GM21825 (cell line): ENCODE measurements at regions not wholly inside any gene's neighbourhood (a gene's known extent, or its start where the extent isn't known, plus 50 kb on each side); places are given as distances from the start of the nearest gene placed in this dataset.
"Not testable (repeated sequence)": the region's sequence is repeated elsewhere in the genome, so short reads cannot be mapped to it uniquely, and the experiment has no call there.

Experiments used
- ATAC-seq: cut with Tn5 transposase; IDR thresholded peaks from one replicate; pipeline ENCODE4 v1.9.1; 2021; ENCODE audit warnings: mild to moderate bottlenecking, moderate library complexity; ENCODE audit not compliant: unreplicated experiment

DNA sequence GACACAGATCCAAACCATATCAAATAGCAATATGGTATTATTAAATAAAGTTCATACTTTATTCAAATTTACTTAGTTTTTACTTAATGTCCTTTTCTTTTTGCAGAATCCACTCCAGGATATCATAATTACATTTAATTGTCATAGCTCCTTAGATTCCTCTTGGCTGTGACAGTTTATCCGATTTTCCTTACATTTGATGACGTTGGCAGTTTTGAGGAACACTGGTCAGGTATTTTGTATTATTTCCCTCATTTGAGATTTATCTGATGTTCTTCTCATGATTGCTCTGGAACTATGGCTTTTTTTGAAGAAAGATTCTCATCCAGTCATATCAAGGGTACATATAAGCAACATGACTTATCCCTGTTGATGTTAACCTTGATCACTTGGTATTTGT lies 198.3 kb upstream of the STAC start:
- ATAC-seq, result no peak

DNA sequence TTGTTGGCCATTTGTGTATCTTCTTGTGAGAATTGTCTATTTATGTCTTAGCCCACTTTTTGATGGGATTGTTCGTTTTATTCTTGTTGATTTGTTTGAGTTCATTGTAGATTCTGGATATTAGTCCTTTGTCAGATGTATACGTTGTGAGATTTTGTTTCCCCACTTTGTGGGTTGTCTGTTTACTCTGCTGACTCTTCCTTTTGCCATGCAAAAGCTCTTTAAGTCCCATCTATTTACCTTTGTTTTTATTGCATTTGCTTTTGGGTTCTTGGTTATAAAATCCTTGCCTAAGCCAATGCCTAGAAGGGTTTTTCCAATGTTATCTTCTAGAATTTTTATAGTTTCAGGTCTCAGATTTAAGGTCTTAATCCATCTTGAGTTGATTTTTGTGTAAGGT lies 193.1 kb upstream of the STAC start:
- not testable (repeated sequence) for ATAC-seq

DNA sequence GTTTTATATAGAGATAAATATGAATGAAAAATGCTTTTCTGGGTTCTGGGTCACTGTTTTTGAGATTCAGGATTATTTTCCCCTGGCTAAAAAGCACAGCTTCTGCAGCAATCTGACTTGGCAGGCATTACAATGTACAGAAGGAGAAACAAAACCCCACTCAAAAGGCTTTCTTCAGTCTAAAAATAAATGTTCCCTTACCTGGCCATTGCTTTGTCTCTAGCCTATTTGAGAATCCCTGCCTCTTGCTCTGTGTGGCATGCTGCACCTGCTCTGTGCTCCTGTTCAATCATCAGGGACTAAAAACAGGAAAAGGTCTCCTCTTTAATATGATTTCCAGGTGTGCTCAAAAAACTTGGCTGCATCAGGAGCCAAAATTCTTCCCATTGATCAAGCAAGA lies 187.4 kb upstream of the STAC start:
- no peak for ATAC-seq

DNA sequence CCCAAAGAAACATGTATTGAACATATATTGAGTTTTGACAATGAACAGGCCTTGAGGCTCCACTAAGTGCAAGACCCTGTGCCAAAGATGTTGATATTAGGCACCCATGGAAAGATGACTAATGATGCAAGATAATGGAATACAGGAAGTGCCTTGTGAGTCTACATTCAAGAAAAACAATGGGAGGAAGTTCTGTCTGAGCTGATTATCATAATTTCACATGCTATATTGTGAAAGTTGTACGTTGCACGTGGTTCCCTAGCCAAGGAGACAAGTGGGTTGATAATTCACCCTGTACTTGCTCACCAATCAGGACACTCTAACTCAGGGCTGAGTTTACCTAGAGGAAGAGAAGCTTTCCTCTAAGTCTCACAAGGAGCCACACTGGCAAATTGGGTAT lies 186.9 kb upstream of the STAC start:
- ATAC-seq, result no peak

DNA sequence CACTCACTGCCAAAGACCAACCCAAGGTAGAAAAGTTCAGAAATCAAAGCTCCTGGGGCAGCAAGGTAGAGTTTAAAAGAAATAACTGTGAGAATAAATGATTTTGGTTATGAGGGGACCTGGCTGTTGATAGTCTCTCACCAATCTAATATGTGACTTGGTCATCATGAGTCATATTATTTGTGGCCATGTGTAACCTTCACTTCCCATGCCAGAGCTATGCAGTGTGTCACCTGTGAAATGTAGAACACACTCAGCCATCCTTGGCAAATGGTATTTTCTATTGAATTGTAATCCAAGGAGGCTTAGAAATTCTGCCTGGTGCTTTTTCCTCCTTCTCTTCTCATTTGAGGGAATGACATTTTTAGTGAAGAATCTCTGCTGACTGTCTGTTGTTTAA lies 184.2 kb upstream of the STAC start:
- ATAC-seq, result no peak

DNA sequence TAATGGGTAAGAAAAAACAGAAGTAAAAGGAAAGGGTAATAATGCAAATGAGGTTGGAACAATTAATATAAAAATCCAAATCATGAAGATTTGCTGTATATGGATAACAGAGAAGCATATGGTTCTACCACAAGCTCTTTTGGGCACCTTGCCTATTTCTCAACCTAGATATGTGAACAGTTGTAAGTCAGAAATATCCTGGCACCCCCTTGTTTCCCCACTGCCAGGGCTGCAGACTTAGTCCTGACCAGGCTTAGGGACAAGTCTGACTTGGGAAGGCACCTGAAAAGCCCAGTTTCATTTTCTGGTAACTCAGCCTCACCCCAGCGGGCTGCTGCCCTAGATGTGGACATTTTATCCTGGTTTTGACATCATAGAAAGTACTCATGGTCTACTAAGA lies 183.2 kb upstream of the STAC start:
- ATAC-seq, result no peak

DNA sequence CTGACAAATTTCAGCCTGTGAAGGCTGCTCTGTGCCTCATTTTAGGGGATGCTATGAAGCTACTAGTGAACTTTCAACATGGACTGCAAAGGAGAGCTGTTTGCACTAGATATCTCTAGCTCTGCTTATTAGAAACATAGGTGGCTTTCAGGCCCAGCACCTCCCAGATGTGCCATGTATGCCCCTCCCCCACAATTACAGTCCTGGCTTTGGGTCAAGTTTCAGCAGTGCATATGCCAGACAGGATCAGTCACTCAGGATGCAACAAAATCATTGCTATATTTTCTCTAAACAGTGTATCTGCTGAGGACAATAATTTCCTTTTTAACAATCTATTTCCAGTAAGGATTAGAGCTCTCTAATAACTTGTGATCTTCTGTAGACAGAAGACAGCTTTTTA lies 178.8 kb upstream of the STAC start:
- no peak for ATAC-seq

DNA sequence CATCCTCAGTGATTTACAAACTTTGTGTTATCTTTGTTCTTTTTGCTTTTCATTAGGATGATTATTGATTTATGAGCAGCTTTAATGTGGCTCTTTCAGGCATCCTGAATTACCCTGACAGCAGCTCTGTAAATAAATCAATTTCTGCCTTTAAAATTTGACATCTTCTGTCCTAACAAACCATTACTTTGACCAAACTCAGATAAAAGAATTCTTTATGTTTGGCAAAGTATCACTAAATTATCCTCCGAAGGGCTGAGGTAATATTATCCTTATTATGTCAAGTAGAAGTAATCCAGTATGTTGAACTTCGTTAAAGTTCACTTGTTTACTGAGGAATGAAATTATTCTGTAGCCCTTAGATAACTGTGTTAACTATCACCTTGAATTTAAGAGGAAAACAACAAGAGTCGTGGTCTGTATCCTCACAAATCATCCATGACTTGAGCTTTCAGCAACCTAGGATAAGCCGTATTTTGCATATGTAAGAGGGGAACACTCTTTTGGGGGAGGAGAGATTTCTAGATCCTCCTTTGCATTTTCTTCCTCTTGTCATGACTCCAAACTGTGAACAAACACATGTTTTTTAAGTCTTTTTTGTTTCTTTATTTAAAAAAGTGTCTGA lies 173.2 kb upstream of the STAC start:
- ATAC-seq, result no peak

DNA sequence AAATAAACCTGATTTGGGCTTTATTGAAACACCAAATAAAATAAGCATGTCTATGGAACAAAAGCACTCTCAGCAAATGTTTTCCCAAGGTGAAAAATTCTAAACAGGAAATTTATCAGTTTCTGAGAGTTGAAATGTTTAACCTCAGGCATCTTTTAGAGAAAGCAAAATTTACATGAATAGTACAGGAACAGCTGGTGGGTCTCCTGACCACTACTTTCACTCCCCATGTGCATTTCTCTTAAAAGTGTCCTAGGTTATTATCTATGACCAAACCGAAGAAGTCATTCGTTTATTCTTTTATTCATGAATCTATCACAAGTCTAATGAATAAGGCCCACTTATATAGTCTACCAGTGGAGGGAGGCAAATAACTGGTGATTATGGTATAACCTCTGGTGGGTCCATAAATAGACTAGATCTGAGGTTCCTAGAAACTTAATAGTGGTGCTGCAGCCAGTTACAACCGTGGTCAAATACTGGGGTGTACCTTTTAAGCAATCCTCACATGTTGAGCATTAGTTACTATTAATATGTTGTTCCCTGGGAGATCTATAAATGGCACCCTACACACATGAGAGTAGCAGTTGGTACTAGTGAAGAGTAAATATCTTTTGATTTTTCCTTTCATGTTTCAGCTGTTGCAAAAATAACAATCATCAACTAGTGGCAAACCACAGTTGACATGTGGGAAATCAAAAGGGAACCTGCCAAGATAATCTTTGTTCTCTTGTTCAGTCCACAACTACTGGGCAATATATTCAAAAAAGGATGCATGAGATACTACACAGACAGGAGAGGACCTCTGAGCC lies 169.3 kb upstream of the STAC start:
- no peak for ATAC-seq

DNA sequence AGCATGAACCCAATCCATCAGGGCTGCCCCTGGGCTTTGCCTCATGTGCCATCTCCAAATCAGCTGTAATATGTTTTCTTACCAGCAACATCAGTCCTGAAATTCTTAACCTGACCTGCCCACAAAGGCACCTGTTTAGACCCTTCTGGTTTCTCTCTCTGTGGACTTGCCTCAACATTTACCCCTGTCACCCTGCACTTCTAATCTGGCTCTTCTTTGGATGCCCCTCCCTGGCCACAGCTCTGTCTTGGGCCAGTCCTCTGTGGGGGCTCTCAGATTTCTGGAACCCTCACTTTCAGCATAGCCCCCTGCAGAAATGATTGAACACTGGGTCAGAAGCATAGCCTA lies 168.7 kb upstream of the STAC start:
- no peak for ATAC-seq

DNA sequence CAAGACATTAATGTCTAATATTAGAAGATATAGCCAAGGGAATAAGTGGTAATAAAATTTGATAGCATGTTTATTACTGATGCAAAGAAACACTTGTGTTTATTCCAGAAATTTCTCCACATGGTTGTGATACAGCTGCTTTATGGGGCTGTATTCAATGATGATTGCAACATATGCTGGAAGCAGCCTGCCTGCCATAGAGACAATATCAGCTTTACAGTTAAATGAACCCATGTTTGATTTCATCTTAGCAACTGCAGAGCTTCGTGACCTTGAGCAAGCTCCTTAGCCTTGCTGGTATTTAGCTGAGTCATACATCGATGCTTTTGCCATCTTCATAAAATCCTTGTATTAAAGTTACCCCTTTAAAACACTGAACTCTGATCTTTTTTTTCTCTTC lies 168.1 kb upstream of the STAC start:
- ATAC-seq, result no peak

DNA sequence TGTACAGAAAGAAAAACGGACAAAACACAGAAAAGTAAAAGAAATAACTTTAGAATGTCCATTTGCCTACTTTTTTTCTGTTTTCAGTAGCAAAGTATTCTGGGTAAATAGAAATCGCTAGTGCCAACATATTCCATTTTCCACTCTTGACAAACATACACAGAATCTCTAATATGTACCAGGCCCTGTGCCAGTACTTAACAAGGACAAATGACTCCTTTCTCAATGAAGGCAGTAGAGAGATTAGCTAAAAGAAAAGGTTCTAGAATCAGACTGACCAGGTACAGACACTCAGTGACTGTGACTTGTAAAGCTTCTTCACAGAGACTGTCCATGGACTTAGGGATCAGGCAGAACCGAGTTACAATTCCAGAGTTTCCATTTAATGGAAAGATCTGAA lies 165.8 kb upstream of the STAC start:
- ATAC-seq, result no peak

DNA sequence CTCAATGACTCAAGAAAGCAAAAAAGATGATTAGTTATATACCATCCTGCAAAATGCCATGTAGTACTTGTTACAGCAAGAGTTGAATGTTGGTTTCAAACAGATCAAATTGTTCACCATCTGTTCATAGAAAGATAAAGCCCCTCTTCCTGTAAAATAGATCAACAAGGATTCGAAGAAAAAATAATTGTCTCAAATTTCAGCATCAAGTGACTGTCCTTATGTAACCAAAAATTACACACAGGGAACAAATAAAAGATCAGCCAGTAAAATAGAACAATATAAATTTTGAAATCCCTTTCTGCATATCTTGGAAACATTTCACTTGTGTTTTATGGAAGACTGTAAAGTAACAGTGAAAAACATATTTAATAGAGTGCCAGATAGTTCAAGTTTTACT lies 165.1 kb upstream of the STAC start:
- no peak for ATAC-seq

DNA sequence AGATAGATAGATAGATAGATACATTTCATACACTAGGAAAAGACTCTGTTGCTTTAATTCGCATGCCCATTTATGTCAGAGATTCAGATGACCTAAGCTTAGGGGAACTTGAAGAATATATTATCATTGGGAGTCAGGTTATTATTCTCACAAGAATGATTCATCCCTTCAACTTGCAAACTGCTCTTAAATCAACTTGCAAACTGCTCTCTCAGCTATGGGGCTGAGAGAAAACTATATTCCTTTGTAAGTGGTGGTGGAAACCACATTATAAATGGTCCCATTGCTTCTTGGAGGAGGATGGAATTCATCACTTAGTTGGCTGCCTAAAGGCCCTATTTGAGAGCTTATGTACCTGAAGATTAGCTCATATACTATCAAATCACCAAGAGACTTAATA lies 160.9 kb upstream of the STAC start:
- no peak for ATAC-seq

DNA sequence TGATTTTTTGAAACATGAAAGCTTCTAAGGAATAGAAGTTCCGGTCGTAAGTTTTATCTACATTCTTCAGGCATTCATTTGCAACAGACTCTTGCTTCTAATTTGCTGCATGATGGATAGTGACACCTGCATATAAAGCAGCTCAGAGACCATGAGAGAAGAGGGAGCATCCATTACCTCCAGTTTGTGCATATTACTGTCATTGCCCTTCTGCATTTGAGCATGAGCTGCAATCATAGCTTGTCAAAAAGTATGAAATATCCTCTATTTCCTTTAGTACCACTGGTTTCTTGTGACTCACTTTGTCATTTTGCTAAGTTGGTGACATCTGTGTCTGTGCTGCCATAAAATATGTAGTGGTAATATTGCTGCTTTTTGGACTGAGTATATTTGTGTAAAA lies 160.1 kb upstream of the STAC start:
- ATAC-seq, result no peak

DNA sequence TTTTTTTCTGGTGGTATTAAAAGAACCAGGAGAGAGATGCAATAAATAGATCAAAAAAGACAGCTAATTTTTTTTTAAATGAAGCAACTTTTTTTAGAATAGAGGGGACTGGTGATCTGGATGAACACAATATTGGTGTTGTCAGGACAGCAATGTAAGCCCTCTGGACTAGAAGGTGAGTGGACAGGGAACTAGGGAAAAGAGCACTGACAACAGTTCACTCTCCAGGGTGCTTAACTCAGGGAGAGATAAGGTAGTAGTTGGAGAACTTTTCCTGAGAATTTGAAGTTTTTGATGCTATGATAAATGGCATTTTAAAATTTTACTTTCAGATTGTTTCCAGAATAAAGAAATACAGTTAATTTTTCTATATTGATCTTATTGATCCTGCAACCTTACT lies 158.3 kb upstream of the STAC start:
- ATAC-seq, result no peak

DNA sequence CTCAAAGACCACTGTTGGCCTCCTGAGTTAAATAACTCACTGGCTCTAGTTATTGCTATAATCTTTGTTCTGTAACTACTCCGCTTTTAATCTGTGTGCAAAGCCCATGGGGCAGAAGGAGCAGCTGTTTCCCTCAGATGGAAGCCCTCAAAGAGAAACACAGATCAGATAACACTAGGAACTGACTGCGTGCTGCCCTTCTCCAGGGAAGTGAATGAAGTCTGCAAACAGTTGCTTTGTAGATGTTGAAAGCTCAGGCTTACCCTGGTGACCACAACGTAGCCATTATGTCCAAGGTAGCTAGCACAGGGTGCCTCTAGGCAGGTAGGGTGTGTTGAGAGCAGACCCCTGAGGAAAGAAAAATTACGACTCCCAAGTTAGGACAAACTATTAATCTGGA lies 152.3 kb upstream of the STAC start:
- ATAC-seq, result no peak

DNA sequence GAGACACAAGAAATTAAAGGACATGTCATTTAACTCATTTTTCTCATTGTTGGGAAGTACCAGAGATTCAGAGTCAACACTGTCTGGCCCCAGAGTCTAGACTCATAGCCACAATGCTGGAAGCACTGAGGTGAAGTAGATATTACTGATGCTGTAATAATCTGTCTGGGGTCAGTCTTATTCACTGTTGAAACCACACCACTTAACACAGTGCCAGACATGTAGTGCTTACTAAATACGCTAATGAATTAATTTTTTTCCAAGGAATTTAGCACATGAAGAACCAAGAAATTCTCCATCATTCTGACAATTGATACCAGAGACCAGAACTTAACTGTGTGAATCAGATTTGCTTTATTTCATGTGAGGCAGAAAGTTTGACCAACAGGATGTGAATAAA lies 150.8 kb upstream of the STAC start:
- ATAC-seq, result no peak

DNA sequence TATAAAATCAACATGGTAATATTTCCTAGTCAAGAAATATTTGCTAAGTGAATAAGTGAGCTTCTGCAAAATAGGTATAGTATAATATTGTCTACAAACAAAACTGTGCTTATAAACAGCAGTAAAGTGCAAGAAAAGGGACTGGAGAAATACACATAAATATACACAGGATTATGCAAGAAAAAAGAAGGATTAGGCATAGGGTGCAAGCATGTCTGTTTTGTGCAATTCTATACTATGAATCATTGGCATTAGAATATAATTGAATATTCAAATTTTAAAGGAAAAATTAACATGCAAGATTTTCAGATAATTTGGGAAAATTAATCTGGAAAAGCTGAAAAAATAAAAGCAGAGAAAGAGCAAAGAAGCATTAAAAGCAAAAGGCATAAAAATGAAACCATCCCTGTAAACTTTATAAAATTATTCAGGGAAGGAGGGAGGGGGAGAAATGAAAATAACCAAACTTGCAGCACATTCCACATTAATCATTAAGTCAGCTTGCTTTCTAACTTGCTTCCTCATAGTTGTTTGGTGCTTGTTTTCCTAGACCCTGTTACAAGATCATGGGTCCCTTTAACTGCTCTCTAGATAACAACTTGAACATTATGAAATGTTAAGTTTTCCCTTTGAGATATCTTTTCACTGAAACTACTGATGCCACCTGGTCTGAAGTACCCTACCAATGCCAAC lies 147.4 kb upstream of the STAC start:
- no peak for ATAC-seq

DNA sequence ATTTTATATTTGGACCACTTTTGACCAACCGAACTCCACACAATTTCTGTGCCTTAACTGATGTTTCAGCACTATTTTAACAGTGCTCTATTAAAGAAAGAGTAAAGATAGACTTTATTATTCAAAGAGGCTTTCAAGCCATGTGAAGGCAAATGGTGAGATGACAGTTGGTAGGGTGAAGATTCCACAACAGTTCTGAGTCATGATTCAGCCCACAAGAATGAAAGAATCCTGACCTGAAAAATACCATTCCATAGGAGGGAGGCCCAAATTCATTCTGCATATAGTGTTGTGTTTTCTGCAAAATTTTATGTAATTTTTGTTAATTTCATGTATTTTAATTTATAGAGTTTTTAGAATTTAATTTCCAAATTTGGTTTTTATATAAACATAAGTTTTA lies 135.6 kb upstream of the STAC start:
- no peak for ATAC-seq

DNA sequence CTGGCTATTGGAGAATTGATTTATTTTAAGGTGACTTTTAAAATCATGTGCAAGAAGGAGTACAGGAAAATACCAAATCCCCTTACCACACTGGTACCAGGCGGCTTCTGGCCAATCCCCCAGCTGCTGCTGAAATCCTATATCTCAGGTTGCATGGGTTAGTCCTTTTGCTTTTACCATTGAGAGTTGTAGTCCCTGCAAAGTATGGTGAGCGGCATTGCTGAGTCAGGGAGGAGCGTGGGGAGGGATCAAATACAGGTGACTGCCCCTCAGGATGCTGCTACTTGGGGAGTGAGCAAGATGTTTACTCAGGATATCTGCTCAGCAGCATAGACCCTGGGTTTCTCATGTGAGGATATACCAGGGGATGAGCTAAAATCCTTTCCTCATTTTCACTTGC lies 131.9 kb upstream of the STAC start:
- ATAC-seq, result no peak

DNA sequence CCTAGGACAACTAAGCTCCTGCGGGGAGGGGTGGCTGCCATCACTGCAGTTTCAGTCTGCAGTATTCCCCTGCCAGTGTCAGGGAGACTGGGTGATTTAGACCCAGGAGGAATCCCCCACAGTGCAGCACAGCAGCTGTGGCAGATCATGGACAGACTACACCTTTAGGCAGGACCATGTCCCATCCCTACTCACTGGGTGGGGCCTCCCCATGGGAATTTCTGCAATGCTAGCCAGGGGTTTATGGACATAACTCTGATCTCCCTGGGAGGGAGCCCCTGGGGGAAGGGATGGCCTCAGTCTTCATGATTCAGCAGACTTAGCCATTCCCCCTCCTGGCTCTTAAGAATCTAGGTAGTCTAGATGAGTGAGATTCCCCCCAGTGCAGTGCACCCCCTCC lies 130.1 kb upstream of the STAC start:
- no peak for ATAC-seq
